Endothelial cell of umbilical vein (primary cell): ENCODE measurements at regions not wholly inside any gene's neighbourhood (a gene's known extent, or its start where the extent isn't known, plus 50 kb on each side); places are given as distances from the start of the nearest gene placed in this dataset.

Experiments used
- BruUV-seq: library from RNA; stranded (reverse); fragments of 400-500 nt; replicated peaks from 2 replicates; lab custom pipeline; 2021; lab: Mats Ljungman, UMichigan
- CTCF ChIA-PET: fragments of 300-600, 350-600 bp; sonication (Branson Sonifier 250); formaldehyde crosslinking; loops from one replicate; lab custom pipeline; 2021; ENCODE audit warnings: antibody characterized with exemption, inconsistent platforms; lab: Charles Lee
- POLR2A ChIA-PET: fragments of 300-600, 350-600 bp; sonication (Branson Sonifier 250); formaldehyde crosslinking; loops from one replicate; lab custom pipeline; 2021; ENCODE audit warnings: antibody characterized with exemption, inconsistent platforms; lab: Charles Lee
- DNase-seq: peaks from one replicate; pipeline ENCODE4 v3.0.0-alpha.2; 2011; ENCODE audit warnings: low read depth, low spot score
- FAIRE-seq: peaks from 2 replicates; lab custom pipeline; 2011; peaks lifted over from hg19 to GRCh38; lab: Jason Lieb, UNC
- H2AFZ ChIP-seq: 2 replicates; pipeline ENCODE4 v1.6.0; 2012; ENCODE audit warnings: low read depth, low read length, control low read depth, inconsistent platforms
- H3K27ac ChIP-seq: 2 replicates; pipeline ENCODE4 v1.5.1; 2011; ENCODE audit warnings: low read depth, mild to moderate bottlenecking, control low read depth, low read length, moderate library complexity; ENCODE audit not compliant: insufficient read depth
- H3K27me3 ChIP-seq, 2 experiments: 2 replicates each; pipeline versions ENCODE4 v1.6.0 to v1.6.1; 2011; ENCODE audit warnings: low read length in 2 of 2, mixed read lengths in 1 of 2; ENCODE audit not compliant: control insufficient read depth in 2 of 2, insufficient read depth in 2 of 2
- H3K36me3 ChIP-seq, 2 experiments: 2 replicates in 1 of 2; 3 replicates in 1 of 2; pipeline ENCODE4 v1.5.1; 2011; ENCODE audit warnings: low read length in 2 of 2, mild to moderate bottlenecking in 1 of 2, moderate library complexity in 1 of 2; ENCODE audit not compliant: control insufficient read depth in 2 of 2, insufficient read depth in 2 of 2; ENCODE audit errors: extremely low read depth in 1 of 2
- H3K4me1 ChIP-seq: 3 replicates; pipeline ENCODE4 v1.5.1; 2011; ENCODE audit warnings: mild to moderate bottlenecking, low read length; ENCODE audit not compliant: control insufficient read depth, insufficient read depth; ENCODE audit errors: extremely low read depth
- H3K4me2 ChIP-seq: 2 replicates; pipeline ENCODE4 v1.6.1; 2011; ENCODE audit warnings: low read length, control low read depth, mixed read lengths; ENCODE audit not compliant: insufficient read depth
- H3K4me3 ChIP-seq, 3 experiments: fragments of 200-600 bp in 1 of 3; sonication (generic), shearing (Covaris generic) in 1 of 3; replicated peaks in 1 of 3; 2 replicates each; pipeline ENCODE4 v1.5.1; 2011 to 2016; ENCODE audit warnings: control low read depth in 3 of 3, low read length in 3 of 3, mild to moderate bottlenecking in 2 of 3, inconsistent platforms in 1 of 3, low read depth in 1 of 3, moderate library complexity in 1 of 3; ENCODE audit not compliant: insufficient read depth in 1 of 3
- H3K79me2 ChIP-seq: 2 replicates; pipeline ENCODE4 v1.6.0; 2012; ENCODE audit warnings: low read length, inconsistent platforms; ENCODE audit not compliant: control insufficient read depth, insufficient read depth
- H3K9ac ChIP-seq: replicated peaks from 2 replicates; pipeline ENCODE3; 2011; ENCODE audit warnings: low read length, control low read depth; ENCODE audit not compliant: insufficient read depth; ENCODE audit errors: extremely low read depth
- H3K9me1 ChIP-seq: replicated peaks from 3 replicates; pipeline ENCODE4 v1.6.0; 2011; ENCODE audit warnings: mild to moderate bottlenecking, low read length; ENCODE audit not compliant: control insufficient read depth, insufficient read depth; ENCODE audit errors: extremely low read depth
- H3K9me3 ChIP-seq: replicated peaks from 2 replicates; pipeline ENCODE4 v1.5.1; 2012; ENCODE audit warnings: low read length, inconsistent platforms; ENCODE audit not compliant: control insufficient read depth, insufficient read depth
- H4K20me1 ChIP-seq: replicated peaks from 2 replicates; pipeline ENCODE3; 2011; ENCODE audit warnings: mild to moderate bottlenecking, low read length; ENCODE audit not compliant: control insufficient read depth, insufficient read depth; ENCODE audit errors: extremely low read depth
- EZH2 ChIP-seq: IDR thresholded peaks from 2 replicates; pipeline ENCODE4 v1.6.1; 2012; ENCODE audit warnings: borderline replicate concordance, low read depth, mild to moderate bottlenecking, moderate library complexity, low read length, inconsistent platforms; ENCODE audit not compliant: severe bottlenecking
- FOS ChIP-seq: IDR thresholded peaks from 2 replicates; pipeline ENCODE4 v1.6.1; 2011; ENCODE audit warnings: mild to moderate bottlenecking, low read length, moderate library complexity, borderline replicate concordance; ENCODE audit not compliant: insufficient read depth
- MYC ChIP-seq: IDR thresholded peaks from one replicate; pipeline ENCODE4 v1.6.1; 2011; ENCODE audit warnings: mild to moderate bottlenecking, low read depth, low read length
- POLR2AphosphoS5 ChIP-seq: IDR thresholded peaks from 2 replicates; pipeline ENCODE4 v1.6.1; 2012; ENCODE audit warnings: low read depth, mild to moderate bottlenecking, control low read depth, low read length, moderate library complexity; ENCODE audit not compliant: insufficient read depth
- dilution Hi-C: fragments of 300-500 bp; cut with MboI; formaldehyde crosslinking; loops from one replicate; pipeline ENCODE4 v1.15.0; 2019; ENCODE audit warnings: low sequenced_read_pairs; ENCODE audit not compliant: extremely low pct_ligation_motif_present
- intact Hi-C: fragments of 100-400 bp; cut with micrococcal nuclease; formaldehyde crosslinking; loops from one replicate; pipeline ENCODE4 v1.10.0; 2022
- TF ChIP-seq, protein P1 (sequence below), 2 donors: IDR thresholded peaks; 1 replicate in 1 of 2; 2 replicates in 1 of 2; pipeline ENCODE4 v1.5.1; 2011; ENCODE audit warnings: low read length in 2 of 2, mild to moderate bottlenecking in 2 of 2, moderate library complexity in 2 of 2, control low read depth in 1 of 2, inconsistent platforms in 1 of 2, low read depth in 1 of 2; ENCODE audit not compliant: insufficient read depth in 1 of 2; ENCODE audit errors: extremely low read depth in 1 of 2
- TF ChIP-seq, protein P2 (sequence below): IDR thresholded peaks from 2 replicates; pipeline ENCODE4 v1.6.1; 2011; ENCODE audit not compliant: insufficient read depth, insufficient read length

DNA sequence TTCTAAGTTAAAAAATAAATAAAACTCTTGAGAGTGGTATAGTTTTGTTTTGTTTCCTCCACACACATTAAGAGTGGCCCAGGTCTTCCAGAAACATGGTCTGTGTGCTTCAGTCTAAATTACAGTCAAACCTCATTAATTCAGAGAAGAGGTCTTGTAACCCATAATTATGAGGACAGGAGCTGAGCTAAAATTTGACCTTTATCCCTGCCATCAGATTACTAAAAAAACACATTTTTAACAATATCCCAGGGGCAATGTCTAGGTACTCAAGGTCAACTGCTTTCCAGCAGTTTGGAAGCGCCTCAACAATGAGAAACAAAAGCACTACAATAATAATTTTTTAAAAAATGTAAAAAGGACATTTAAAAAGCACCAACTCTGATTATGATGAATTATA is 184.1 kb upstream of the PFKP start:
- dilution Hi-C loops: no loop called here
- TF ChIP-seq, protein P1, sequence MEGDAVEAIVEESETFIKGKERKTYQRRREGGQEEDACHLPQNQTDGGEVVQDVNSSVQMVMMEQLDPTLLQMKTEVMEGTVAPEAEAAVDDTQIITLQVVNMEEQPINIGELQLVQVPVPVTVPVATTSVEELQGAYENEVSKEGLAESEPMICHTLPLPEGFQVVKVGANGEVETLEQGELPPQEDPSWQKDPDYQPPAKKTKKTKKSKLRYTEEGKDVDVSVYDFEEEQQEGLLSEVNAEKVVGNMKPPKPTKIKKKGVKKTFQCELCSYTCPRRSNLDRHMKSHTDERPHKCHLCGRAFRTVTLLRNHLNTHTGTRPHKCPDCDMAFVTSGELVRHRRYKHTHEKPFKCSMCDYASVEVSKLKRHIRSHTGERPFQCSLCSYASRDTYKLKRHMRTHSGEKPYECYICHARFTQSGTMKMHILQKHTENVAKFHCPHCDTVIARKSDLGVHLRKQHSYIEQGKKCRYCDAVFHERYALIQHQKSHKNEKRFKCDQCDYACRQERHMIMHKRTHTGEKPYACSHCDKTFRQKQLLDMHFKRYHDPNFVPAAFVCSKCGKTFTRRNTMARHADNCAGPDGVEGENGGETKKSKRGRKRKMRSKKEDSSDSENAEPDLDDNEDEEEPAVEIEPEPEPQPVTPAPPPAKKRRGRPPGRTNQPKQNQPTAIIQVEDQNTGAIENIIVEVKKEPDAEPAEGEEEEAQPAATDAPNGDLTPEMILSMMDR (IDR thresholded peaks at IDR 0.05; ENCODE audit: extremely low read depth in 1 of 2, insufficient read depth in 1 of 2, low read depth in 1 of 2, low read length in 2 of 2): no peak
- TF ChIP-seq FOS (no peak), POLR2AphosphoS5 (no peak), EZH2 (no peak)
- TF ChIP-seq, protein P2, sequence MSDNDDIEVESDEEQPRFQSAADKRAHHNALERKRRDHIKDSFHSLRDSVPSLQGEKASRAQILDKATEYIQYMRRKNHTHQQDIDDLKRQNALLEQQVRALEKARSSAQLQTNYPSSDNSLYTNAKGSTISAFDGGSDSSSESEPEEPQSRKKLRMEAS: no peak
- no peaks in the 10 kb centered on the region for H3K79me2 ChIP-seq

DNA sequence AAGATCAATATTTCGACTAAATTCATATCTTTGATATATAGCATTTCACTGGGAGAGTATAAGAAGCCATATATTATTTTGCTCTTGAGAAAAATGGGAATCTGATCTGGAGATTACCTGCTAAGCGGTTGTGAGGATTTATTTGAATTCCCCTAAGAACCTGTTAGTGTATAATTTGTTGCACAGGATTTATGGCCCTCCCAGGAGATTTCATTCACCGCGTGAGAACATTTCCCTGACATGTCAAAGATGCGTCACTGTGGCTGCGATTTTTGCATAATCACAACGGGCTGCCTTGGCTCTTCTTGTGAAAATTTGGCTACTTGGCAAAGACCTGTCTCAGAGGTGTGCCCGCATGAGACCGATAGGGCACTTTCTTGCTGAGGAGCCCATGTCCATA is 184.7 kb upstream of the PFKP start:
- dilution Hi-C loops: no loop called here
- no peaks in the 10 kb centered on the region for H4K20me1 ChIP-seq
- H3K9ac ChIP-seq: no peak overlapping the region
- no peak for FAIRE-seq
- no peaks in the 10 kb centered on the region for H3K9me3 ChIP-seq
- H3K4me2 ChIP-seq: no peak overlapping the region
- POLR2A ChIA-PET: no interaction called here
- TF ChIP-seq MYC: no peak
- H3K27me3 ChIP-seq: peaks cover 0 to 5% of the 10 kb centered on the region in 2 experiments
- BruUV-seq: no TSS peak
- no peaks in the 10 kb centered on the region for H3K4me1 ChIP-seq
- no peaks in the 10 kb centered on the region for H3K9me1 ChIP-seq
- DNase-seq: no peak
- intact Hi-C loops: no loop called here
- CTCF ChIA-PET: no interaction called here
- H3K79me2 ChIP-seq: no peaks in the 10 kb centered on the region
- no peaks in the 10 kb centered on the region for H3K36me3 ChIP-seq
- H2AFZ ChIP-seq: no peak overlapping the region
- no peak overlapping the region for H3K4me3 ChIP-seq
- H3K27ac ChIP-seq: no peak overlapping the region

More for the DNA sequence above, 184.1 kb upstream of the PFKP start:
- Histone ChIP-seq H3K4me1 (no peaks in the 10 kb centered on the region), H3K27me3 (peaks cover 0 to 5% of the 10 kb centered on the region in 2 experiments), H3K9ac (no peak overlapping the region), H3K9me1 (no peaks in the 10 kb centered on the region), H2AFZ (no peak overlapping the region), H3K9me3 (no peaks in the 10 kb centered on the region), H4K20me1 (no peaks in the 10 kb centered on the region), H3K4me2 (no peak overlapping the region), H3K27ac (no peak overlapping the region), H3K36me3 (no peaks in the 10 kb centered on the region), H3K4me3 (no peak overlapping the region)
- POLR2A ChIA-PET: no interaction called here
- FAIRE-seq: peak; percentile 42
- intact Hi-C loops: no loop called here
- CTCF ChIA-PET: no interaction called here
- DNase-seq: no peak
- BruUV-seq: no TSS peak
